ENCODE measurements at regions not wholly inside any gene's neighbourhood (a gene's known extent, or its start where the extent isn't known, plus 50 kb on each side); places are given as distances from the start of the nearest gene placed in this dataset.

- H3K4me3 Mint-ChIP-seq (ENCODE audit: unreplicated experiment) = no peak overlapping the region
- no peaks in the 10 kb centered on the region for H3K36me3 Mint-ChIP-seq (ENCODE audit: unreplicated experiment)
- no peaks in the 10 kb centered on the region for H3K9me3 Mint-ChIP-seq (ENCODE audit: unreplicated experiment)
These were observed 204.0 kb downstream of the KCNJ2 start for GRCh38 chr17:70373369-70373768.

GRCh38 chr17:70374496-70374895 is 205.2 kb downstream of the KCNJ2 start:
- TF ChIP-seq CTCF (IDR thresholded peaks at IDR 0.05; ENCODE audit: partially characterized antibody, unreplicated experiment) = no peak
- Mint-ChIP-seq H3K4me3 (ENCODE audit: unreplicated experiment) (no peak overlapping the region), H3K27me3 (ENCODE audit: unreplicated experiment) (peaks cover under 1% of the 10 kb centered on the region), H3K9me3 (ENCODE audit: unreplicated experiment) (no peaks in the 10 kb centered on the region), H3K4me1 (ENCODE audit: low read depth, unreplicated experiment) (peaks cover 3% of the 10 kb centered on the region), H3K27ac (ENCODE audit: unreplicated experiment) (no peak overlapping the region), H3K36me3 (ENCODE audit: unreplicated experiment) (no peaks in the 10 kb centered on the region)
- DNase-seq = no peak

More at GRCh38 chr17:70373369-70373768, 204.0 kb downstream of the KCNJ2 start:
- no peak for DNase-seq
- H3K27me3 Mint-ChIP-seq (ENCODE audit: unreplicated experiment) = peaks cover 3% of the 10 kb centered on the region
- H3K27ac Mint-ChIP-seq (ENCODE audit: unreplicated experiment) = no peak overlapping the region
- H3K4me1 Mint-ChIP-seq (ENCODE audit: low read depth, unreplicated experiment) = peaks cover 3% of the 10 kb centered on the region
- no peak for TF ChIP-seq CTCF (IDR thresholded peaks at IDR 0.05; ENCODE audit: partially characterized antibody, unreplicated experiment)

- DNase-seq = no peak
- no peak for TF ChIP-seq CTCF (IDR thresholded peaks at IDR 0.05; ENCODE audit: partially characterized antibody, unreplicated experiment)
- no peak overlapping the region for H3K4me3 Mint-ChIP-seq (ENCODE audit: unreplicated experiment)
- H3K27ac Mint-ChIP-seq (ENCODE audit: unreplicated experiment) = no peak overlapping the region
- no peaks in the 10 kb centered on the region for H3K36me3 Mint-ChIP-seq (ENCODE audit: unreplicated experiment)
- no peaks in the 10 kb centered on the region for H3K27me3 Mint-ChIP-seq (ENCODE audit: unreplicated experiment)
- H3K4me1 Mint-ChIP-seq (ENCODE audit: low read depth, unreplicated experiment) = peaks cover 3% of the 10 kb centered on the region
- H3K9me3 Mint-ChIP-seq (ENCODE audit: unreplicated experiment) = no peaks in the 10 kb centered on the region
These were observed 206.1 kb downstream of the KCNJ2 start for GRCh38 chr17:70375406-70375805.

- no peaks in the 10 kb centered on the region for H3K27me3 Mint-ChIP-seq (ENCODE audit: unreplicated experiment)
- TF ChIP-seq CTCF (IDR thresholded peaks at IDR 0.05; ENCODE audit: partially characterized antibody, unreplicated experiment) = no peak
- H3K27ac Mint-ChIP-seq (ENCODE audit: unreplicated experiment) = no peak overlapping the region
- H3K4me1 Mint-ChIP-seq (ENCODE audit: low read depth, unreplicated experiment) = peaks cover 3% of the 10 kb centered on the region
- no peak for DNase-seq
- no peak overlapping the region for H3K4me3 Mint-ChIP-seq (ENCODE audit: unreplicated experiment)
- no peaks in the 10 kb centered on the region for H3K9me3 Mint-ChIP-seq (ENCODE audit: unreplicated experiment)
- H3K36me3 Mint-ChIP-seq (ENCODE audit: unreplicated experiment) = no peaks in the 10 kb centered on the region
These were observed 206.8 kb downstream of the KCNJ2 start for GRCh38 chr17:70375813-70376770.

GRCh38 chr17:70377654-70378053 is 208.3 kb downstream of the KCNJ2 start:
- Mint-ChIP-seq H3K27ac (ENCODE audit: unreplicated experiment) (no peak overlapping the region), H3K4me3 (ENCODE audit: unreplicated experiment) (no peak overlapping the region), H3K9me3 (ENCODE audit: unreplicated experiment) (no peaks in the 10 kb centered on the region), H3K36me3 (ENCODE audit: unreplicated experiment) (no peaks in the 10 kb centered on the region), H3K4me1 (ENCODE audit: low read depth, unreplicated experiment) (peaks cover 3% of the 10 kb centered on the region), H3K27me3 (ENCODE audit: unreplicated experiment) (no peaks in the 10 kb centered on the region)
- DNase-seq = no peak
- no peak for TF ChIP-seq CTCF (IDR thresholded peaks at IDR 0.05; ENCODE audit: partially characterized antibody, unreplicated experiment)

Measured in glutamatergic neuron (in vitro differentiated cells).